ENCODE measurements at regions not wholly inside any gene's neighbourhood (a gene's known extent, or its start where the extent isn't known, plus 50 kb on each side); places are given as distances from the start of the nearest gene placed in this dataset.
A peak's percentile ranks its signal among the peaks of the same experiment; 100 is the strongest.
"Not testable (repeated sequence)": the region's sequence is repeated elsewhere in the genome, so short reads cannot be mapped to it uniquely, and the experiment has no call there.

DNA sequence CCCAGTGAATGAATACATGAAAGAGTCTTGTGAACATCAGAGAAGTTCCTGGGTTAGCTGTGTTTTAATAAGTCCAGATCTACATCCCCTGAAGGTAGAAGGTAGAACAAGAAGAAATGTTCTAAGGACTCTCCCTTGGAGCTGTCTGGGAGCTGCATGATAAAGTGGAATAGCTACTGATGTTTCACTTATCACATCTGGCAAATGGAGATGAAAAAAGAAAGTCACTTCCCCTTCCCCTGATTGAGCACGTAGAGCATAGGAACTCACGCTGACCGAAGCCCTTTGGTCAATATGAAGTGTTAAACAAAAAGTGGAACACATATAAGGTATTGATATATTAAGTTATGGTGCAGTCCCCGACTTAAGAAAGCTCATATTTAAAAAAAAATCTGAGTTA is 53.2 kb upstream of the PARP1 start:
- no peak for DNase-seq

DNA sequence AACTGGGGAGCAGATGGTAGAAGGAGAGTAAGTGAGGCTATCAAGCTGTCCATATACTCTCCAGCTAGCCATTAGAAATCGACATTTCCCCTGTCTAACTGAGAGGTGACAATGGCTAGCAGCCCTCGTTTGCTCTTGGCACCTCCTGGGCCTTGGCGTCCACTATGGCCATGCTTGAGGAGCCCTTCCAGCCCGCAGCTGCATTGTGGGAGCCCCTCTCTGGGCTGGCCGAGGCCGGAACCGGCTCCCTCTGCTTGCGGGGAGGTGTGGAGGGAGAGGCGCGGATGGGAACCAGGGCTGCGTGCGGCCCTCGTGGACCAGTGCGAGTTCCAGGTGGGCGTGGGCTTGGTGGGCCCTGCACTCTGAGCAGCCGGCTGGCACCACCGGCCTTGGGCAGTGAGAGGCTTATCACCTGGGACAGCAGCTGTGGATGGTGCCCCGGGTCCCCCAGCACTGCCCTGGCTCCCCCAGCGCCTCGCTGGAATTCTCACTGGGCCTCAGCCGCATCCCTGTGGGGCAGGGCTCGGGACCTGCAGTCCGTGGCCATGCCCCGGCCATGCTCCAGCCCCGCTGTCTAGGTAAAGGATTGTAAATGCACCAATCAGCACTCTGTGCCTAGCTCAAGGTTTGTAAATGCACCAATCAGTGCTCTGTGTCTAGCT is 56.2 kb upstream of the PARP1 start:
- no peak for DNase-seq

DNA sequence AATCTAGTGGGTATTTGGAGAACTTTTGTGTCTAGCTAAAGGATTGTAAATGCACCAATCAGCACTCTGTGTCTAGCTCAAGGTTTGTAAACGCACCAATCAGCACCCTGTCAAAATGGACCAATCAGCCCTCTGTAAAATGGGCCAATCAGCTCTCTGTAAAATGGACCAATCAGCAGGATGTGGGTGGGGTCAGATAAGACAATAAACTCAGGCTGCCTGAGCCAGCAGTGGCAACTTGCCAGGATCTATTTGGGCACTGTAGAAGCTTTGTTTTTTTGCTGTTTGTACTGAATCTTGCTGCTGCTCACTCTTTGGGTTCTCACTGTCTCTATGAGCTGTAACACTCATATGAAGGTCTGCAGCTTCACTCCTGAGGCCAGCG is 56.7 kb upstream of the PARP1 start:
- not testable (repeated sequence) for DNase-seq

DNA sequence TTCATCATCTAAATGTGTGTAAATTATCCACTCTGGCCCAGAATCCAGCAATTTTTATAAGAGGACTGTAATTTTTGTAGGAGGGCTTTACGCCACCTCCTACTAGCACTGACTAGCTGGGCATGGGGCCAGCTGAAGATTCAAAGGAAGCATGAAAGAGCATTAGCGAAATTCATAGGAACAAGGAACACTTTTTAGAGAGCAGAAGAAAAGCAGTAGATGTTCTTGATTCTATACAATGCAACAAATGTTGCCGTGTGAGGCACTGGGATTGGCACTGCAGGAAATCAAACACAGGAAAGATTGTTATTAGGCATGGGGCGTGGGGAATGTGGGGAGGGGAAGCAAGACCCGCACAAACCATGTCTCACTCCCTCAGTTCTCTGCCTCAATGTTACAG is 58.4 kb upstream of the PARP1 start:
- DNase-seq = no peak

DNA sequence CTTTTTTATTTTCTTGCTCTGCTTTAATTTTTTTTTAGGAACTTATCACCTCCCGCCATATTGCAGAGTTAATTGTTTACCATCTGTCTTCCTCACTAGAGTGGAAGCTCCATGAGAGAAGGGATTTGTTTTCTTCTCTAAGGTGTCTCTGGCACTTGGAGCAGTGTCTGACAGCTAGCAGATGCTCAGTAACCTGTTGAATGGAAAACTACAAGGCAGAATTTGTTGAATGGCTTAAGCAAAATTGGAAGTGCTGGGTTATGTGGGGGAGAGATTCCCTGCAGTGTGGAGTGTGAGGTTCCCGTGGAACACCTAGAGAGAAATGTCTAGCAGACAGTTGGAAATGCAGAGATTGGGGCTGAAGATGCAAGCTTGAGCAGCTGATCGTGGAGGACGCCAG is 59.5 kb upstream of the PARP1 start:
- no peak for DNase-seq

DNA sequence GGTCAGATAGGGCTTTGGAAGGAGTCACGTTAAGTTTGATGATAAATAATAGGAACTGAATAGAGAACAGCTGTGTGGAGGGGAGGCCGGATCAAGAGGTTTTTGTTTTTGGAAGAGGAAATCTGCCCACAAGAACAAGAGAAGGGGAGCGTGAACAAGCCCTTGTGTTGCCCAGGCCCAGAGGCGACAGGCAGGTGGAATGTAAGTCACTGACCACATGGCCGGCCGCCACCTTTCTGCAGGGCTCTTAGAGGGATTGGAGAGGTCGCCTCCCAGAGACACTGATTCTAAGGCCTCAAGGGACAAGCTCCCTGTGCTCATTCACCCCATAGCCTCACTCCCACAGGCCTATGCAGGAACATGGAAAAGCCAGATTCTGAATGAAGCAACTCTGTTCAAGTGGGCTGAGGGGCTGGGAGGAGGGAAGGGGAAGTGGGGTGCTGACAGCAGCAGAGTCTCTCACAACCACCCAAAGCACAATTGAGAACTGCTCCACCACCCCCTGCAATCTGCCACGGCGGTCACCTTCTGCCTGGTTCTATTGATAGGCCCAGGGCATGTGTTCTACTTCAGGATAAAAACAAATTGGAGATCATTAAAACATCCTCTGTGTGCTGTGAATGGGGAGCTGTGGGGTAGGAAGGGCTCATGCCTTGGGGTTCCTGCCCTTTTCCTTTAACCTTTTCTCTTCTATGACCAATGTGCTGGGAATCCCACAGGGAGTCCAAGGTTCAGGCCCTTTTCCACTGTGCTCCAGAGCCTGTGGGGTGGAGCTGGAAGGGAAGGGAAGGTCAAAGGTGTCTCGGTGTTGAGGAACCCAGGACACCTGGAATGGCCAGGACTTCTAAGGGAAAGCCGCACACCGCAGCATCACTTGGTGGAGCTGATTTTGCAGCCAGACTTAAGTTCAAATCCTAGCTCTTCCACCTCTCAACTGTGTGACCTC is 63.3 kb upstream of the PARP1 start:
- DNase-seq = no peak

DNA sequence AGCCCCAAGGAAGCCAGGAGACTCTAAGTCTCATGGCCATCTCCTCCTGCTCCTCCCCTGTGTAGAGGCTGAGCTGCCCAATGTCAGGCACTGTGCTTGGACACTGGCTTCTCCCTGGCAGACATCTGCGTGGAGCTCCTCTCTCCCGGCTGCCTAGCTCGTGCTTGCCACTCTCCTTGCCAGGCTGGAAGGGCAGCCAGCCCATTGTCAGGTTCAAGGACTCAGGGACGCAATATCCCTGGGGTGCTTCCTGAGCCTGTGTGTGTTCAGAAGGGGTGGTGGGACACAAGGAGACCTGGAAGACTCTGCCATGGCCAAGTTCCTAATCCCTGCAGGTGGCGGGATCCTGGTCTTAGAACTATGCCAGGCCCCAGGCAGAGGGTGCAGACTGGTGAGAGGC is 65.4 kb upstream of the PARP1 start:
- DNase-seq = no peak

DNA sequence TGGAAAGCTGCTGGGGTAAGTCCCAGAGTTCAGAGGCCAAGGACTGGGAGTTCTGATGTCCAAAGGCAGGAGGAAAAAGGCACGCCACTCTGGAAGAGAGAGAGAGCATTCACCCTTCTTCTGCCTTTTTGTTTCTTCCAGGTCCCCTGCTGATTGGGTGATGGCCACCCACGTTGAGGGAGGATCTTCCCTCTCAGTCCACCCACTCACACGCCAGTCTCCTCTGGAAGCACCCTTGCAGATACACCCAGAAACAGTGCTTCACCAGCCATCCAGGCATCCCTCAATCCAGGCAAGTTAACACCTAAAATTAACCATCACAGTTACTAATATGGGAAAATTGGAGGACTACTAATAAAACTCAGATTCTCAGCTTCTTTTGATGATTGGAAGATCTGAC is 66.1 kb upstream of the PARP1 start:
- DNase-seq = no peak

DNA sequence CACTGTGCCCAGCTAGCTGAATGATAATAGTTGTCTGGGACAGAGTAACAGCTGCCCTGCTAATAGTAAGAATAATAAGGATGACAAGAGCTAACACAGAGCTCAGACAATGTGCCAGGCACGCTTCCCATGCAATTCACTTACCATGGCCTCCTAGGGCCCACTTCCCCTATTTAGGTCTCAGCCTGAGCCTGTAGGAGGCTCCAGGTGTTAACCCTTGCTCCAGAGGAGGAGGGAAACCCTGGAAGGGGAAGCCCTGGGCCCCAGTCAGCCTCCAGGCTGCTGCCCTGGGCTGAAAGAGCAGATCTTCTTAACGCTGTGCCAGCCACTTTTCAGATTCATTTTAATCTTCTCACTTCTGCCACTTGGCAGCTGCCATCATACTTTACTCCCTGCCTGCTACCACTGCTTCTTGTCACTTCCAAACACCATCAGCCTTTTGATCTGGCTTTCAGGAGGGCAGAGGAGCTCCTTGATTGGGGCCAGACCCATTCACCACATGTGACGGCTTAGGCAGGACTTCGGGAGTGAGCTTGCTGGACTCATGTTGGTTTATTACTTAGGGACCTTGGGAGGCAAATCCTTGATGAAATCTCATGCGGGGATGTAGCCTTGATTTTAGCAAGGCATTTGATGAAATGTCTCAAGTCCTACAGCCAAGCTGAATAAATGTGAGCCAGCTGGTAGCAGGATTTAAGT is 66.7 kb upstream of the PARP1 start:
- DNase-seq = peak; percentile 62

DNA sequence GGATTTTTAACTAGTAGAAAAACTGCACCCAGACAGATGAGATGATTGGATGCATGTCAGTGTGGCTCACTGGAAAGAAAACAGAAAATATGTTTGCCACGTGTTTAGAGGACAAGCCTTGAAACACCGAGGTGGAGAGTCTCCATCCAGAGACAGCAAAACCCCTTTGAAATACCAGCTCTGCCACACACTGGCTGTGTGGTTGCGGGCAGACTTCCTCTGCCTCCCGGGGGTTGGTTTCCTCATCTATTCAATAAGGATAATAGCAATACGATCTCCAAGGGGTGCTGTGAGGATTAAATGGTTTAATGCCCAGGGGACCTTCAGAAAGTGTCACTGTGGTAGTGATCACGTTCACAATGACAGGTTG is 67.2 kb upstream of the PARP1 start:
- DNase-seq = no peak

DNA sequence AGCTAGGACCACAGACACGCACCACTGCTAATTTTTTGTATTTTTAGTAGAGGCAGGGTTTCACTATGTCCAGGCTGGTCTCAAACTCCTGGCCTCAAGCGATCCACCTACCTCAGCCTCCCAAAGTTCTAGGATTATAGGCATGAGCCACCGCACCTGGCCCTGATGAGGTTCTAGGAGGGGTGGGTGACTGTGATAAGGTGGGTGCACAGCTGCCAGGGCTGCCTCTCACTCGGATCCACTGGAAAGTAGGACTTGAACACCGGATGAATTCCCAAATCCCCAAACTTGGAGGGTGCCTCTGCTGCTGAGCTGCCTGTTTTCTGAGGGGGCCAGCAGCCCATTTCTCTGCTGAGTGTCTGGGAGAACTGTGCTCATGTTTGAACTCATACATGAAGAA is 68.2 kb upstream of the PARP1 start:
- DNase-seq = no peak

DNA sequence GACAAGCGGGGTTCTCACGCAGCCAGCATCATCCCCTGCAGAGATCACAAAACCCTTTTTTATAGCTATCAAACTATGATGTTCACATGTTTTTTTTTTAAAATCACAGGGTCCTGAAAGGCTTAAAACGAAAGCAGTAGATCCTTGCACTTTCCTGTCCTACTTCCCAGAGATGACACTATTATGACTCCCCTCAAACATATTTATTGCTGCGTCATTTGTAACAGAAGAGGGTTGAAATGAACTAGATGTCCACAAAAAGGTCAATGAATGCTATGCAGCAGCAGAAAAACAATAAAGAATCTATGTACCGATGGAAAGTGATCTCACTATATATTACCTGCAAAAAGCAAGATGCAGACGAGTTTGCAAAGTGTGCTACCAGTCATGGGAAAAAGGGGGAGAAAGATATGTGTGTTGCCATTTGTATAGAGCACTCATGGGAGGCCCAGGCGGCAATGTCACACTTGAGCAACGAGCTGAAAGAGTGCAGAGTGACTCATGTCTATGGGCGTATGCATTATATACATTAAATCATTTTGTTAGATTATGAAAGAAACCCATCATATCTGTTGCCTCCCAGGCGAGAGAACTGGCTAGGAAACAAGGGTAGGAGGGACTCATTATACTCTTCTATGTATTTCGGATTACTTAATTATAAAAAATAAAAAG is 68.9 kb upstream of the PARP1 start:
- DNase-seq = no peak

DNA sequence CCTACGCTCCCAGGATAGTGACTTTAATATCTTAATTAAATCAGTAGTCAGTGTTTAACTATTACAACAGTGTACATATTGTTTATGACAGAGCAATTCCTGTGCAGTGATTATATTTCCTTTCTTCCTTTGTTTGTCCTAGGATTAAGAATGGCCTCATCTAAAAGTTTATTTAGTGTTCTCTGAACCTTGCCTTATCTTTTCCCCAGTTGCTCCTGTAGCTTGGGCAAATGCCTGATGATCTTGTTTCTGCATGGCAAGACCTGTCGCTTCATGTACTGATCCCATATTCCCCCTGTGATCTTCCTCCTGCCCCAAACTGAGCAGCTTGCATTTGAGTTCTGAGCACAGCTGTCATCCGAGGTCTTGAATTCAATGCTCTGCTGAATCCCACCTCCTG is 69.1 kb upstream of the STUM start:
- peak; percentile 85 for DNase-seq

DNA sequence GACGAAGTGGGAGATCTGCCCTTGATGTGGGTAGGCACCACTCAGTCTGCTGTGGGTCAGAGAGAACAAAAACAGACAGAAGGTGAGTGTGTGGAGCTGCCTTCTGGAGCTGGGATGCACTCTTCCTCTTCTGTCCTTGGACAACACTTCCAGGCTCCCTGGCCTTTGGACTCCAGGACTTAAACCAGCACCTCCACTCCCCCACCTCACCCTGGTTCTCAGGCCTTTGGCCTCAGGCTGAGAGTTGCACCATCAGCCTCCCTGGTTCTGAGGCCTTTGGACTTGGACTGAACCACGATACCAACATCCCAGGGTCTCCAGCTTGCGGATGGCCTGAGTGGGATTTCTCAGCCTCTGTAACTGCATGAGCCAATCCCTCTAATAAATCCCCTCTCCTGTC is 68.1 kb upstream of the STUM start:
- DNase-seq = no peak

DNA sequence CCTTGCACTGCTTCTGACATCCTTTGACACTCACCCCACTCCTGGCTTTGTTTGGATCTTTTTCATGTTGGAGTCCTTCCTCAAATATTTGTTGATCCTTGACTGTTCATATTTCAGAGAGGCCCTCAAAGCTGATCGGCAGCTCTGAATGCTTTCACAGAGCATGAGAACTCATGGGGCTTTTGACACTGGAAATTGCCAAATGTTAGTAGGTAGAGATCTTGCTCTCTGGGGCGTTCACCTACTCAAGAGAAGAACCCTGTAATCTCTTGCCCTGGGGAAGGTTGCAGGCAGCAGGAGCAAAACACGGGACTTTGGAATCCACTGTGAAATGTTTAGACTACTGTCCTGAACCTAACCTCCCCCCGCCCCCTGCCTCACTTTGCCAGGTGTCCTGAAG is 67.4 kb upstream of the STUM start:
- DNase-seq = no peak

DNA sequence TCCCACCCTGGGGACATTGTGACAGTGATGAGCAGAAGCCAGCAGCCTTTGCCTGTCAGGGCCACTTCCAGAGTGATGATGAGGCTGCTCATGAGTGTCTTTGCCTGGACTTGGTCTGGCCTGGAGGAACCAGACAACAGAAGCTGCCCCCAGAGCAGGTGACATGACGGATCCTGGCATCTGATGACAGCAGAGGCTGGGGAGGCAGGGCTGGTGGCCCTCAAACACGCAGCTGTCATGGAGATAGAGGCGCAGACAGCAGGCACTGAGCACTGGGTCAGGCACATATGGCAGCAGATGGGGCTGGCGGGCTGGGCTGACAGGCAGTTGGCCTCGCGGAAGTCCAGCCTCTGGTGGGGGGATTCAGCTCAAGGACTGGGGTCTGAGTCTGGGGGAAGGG is 66.4 kb upstream of the STUM start:
- peak; percentile 73 for DNase-seq

DNA sequence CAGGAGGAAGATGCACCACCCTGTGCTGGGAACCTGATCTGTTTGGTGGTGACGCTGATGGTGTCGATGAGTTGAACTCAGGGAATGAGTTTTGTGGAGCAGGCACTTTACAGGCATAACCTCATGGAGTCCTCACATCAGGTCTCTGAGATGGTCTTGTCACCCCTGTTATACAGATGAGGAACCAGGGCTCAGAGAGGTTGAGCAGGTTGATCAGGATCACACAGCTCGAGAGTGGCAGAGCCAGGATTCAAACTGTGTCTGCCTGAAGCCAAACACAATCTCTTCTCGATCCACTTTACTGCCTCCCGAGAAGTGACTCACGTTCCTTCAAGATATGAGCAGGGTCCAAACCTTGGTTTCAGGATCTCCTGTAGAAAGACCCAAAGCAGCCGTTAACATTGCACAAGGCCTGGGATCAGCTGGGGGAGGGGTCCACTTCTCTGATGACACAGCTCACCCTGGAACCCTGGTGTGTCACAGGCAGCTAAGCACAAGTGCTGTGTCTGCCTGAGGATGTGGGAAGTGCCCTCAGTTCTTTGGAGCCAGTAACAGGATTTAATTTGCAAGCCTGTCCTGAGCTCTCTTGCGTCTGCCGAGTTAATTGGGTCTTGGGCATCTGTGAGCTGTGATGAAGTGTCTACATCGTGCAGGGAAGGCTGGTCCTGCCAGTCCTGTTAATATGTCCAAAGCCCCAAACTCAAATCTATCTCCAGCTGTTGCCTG is 65.4 kb upstream of the STUM start:
- peak; percentile 51 for DNase-seq

DNA sequence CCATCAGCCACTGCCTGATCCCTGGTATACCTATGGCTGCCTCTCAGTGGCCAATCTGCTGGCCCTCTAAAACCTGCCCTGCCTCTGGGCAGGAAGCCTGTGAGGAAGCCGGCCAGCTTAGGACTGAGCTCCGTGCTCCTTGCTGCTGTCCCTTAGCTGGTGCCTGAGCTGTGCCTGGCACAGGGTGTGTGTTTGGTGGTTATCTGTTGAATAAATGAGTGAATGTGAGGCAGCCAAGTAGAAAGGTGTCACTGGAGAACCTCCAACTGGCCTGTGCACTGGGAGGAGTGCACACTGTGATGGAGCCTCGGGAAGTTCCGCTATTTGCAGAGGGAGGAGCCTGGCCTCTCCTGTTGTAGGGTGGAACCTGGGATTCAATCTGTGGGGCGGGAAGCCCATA is 63.4 kb upstream of the STUM start:
- no peak for DNase-seq

DNA sequence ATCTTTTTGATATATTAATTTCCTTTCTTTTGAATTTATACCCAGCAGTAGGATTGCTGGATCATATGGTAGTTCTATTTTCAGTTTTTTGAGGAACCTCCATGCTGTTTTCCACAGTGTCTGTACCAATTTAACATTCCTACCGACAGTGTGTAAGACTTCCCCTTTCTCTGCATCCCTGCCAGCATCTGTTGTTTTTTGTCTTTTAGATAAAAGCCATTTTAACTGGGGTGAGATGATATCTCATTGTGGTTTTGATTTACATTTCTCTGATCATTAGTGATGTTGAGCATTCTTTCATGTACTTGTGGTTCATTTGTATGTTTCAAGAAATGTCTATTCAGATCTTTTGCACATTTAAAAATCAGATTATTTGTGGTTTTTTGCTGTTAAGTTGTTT is 62.4 kb upstream of the STUM start:
- no peak for DNase-seq

DNA sequence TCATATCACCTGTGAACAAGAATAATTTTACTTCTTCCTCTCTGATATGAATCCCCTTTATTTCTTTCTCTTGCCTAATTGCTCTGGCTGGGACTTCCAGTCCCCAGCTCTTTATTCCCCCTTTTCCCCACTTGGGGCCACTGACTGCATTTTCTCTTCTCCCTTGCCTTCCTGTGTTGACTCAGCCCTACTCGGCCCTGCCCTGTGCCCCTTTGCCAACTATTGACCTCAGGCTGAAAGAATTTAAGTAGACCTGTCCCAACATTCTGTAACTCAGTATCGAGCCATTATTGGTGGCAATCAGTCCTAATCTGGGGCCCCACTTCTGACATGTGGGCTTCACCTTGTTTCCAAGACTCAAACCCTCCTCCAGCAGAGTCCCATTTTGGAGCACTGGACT is 60.6 kb upstream of the STUM start:
- DNase-seq = no peak

DNA sequence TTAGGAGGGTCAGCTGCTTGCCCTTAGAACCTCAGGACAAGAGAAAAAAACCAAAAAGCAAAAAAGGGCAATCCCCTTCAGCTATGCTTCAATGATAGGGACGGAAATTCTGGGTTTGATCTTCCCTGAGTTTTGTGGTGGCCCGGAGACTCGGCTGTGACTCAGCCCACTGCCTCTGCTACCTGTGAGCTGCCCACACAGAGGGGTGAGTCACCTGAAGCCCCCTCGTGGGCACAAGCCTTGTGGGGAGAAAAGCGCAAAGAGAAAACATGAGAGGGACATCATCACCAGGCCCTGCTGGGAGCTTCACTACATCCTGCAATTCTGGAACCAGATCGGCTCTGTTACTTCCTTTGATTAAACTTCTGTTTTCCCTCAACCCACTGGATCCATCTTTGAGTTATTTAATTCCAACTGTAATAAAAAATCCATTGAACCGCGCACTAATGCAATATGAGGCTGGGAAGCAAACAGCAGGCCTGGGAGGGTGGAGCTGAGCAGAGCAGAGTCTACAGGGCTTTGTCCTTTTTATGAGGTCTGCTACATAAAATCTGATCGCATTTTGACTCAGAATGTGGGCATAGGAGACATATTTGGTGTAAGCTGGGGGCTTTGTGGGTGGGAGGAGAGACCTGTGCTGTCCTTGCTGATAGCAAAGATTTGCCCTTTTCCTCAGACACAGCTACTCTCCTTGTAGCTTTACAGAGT is 58.7 kb upstream of the STUM start:
- peak; percentile 62 for DNase-seq

DNA sequence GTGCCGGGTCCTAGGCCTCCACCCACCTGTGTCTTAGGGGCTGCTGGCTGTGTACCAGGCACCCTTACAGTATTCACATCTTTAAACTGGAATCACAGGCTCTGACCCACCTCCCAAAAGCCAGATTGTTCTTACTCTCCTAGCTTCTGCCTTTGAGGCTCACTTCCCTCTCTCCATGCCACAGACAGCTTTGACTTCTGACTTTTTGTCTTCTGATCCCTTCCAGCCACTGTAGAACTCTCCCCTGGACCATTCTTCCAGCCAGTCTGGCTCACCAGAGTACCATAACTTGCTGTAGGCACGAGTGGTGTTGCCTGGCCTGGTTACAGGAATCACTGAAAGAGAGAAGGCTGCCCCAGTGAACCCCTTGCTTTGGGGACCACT is 58.1 kb upstream of the STUM start:
- no peak for DNase-seq

Measured in eye (tissue), 1 donor.